ENCODE measurements at regions not wholly inside any gene's neighbourhood (a gene's known extent, or its start where the extent isn't known, plus 50 kb on each side); places are given as distances from the start of the nearest gene placed in this dataset.
A peak's percentile ranks its signal among the peaks of the same experiment; 100 is the strongest.

- Histone ChIP-seq H3K36me3 (replicated peaks; ENCODE audit: insufficient read depth, low read depth) (no peaks in the 10 kb centered on the region), H3K4me1 (ENCODE audit: insufficient read depth) (peaks cover 12% of the 10 kb centered on the region), H3K4me2 (no peak overlapping the region), H3K27me3 (no peaks in the 10 kb centered on the region), H3K9me2 (replicated peaks; ENCODE audit: insufficient read depth) (no peaks in the 10 kb centered on the region), H2AFZ (no peak overlapping the region), H3K79me2 (no peaks in the 10 kb centered on the region), H3K27ac (no peak overlapping the region), H3K4me3 (no peak overlapping the region), H4K20me1 (ENCODE audit: insufficient read depth, poor library complexity, severe bottlenecking) (no peaks in the 10 kb centered on the region), H3K9me3 (ENCODE audit: low read depth) (no peaks in the 10 kb centered on the region)
- no peak for DNase-seq (ENCODE audit: low spot score)
- 91% methylated on average over 6 of the region's 6 CpGs for WGBS (ENCODE audit: low lambda C conversion rate, missing lambda C conversion rate)
- TF ChIP-seq EZH2 (IDR thresholded peaks at IDR 0.05; ENCODE audit: borderline replicate concordance), result no peak
- TF ChIP-seq CTCF (IDR thresholded peaks at IDR 0.05; ENCODE audit: poor library complexity), result no peak
- TF ChIP-seq EZH2phosphoT487 (IDR thresholded peaks at IDR 0.05; ENCODE audit: low read depth, severe bottlenecking, unreplicated experiment), result no peak
These were observed 205.2 kb downstream of the MYLK4 start for GRCh38 chr6:2545383-2546038.

GRCh38 chr6:2543321-2543720 lies 207.4 kb downstream of the MYLK4 start:
- Histone ChIP-seq H3K4me2 (no peak overlapping the region), H3K36me3 (replicated peaks; ENCODE audit: insufficient read depth, low read depth) (no peaks in the 10 kb centered on the region), H3K4me1 (ENCODE audit: insufficient read depth) (peaks cover 12% of the 10 kb centered on the region), H3K4me3 (no peak overlapping the region), H2AFZ (no peak overlapping the region), H3K79me2 (no peaks in the 10 kb centered on the region), H4K20me1 (ENCODE audit: insufficient read depth, poor library complexity, severe bottlenecking) (no peaks in the 10 kb centered on the region), H3K9me2 (replicated peaks; ENCODE audit: insufficient read depth) (no peaks in the 10 kb centered on the region), H3K27me3 (no peaks in the 10 kb centered on the region), H3K27ac (peak overlapping the region; percentile 70), H3K9me3 (ENCODE audit: low read depth) (no peaks in the 10 kb centered on the region)
- no peak for DNase-seq (ENCODE audit: low spot score)
- TF ChIP-seq CTCF (IDR thresholded peaks at IDR 0.05; ENCODE audit: poor library complexity) (no peak), EZH2phosphoT487 (IDR thresholded peaks at IDR 0.05; ENCODE audit: low read depth, severe bottlenecking, unreplicated experiment) (no peak), EZH2 (IDR thresholded peaks at IDR 0.05; ENCODE audit: borderline replicate concordance) (no peak)
- 95% methylated on average over 2 of the region's 2 CpGs for WGBS (ENCODE audit: low lambda C conversion rate, missing lambda C conversion rate)

- Histone ChIP-seq H3K9me2 (replicated peaks; ENCODE audit: insufficient read depth) (no peaks in the 10 kb centered on the region), H3K36me3 (replicated peaks; ENCODE audit: insufficient read depth, low read depth) (no peaks in the 10 kb centered on the region), H2AFZ (peak overlapping the region; percentile 7), H4K20me1 (ENCODE audit: insufficient read depth, poor library complexity, severe bottlenecking) (no peaks in the 10 kb centered on the region), H3K4me3 (no peak overlapping the region), H3K4me1 (ENCODE audit: insufficient read depth) (peaks cover 12% of the 10 kb centered on the region), H3K9me3 (ENCODE audit: low read depth) (no peaks in the 10 kb centered on the region), H3K27me3 (no peaks in the 10 kb centered on the region), H3K4me2 (peak overlapping the region; percentile 39), H3K79me2 (no peaks in the 10 kb centered on the region), H3K27ac (peak overlapping the region; percentile 89)
- DNase-seq (ENCODE audit: low spot score), result peak; percentile 77
- no peak for TF ChIP-seq EZH2 (IDR thresholded peaks at IDR 0.05; ENCODE audit: borderline replicate concordance)
- TF ChIP-seq EZH2phosphoT487 (IDR thresholded peaks at IDR 0.05; ENCODE audit: low read depth, severe bottlenecking, unreplicated experiment), result no peak
- TF ChIP-seq CTCF (IDR thresholded peaks at IDR 0.05; ENCODE audit: poor library complexity), result no peak
- WGBS (ENCODE audit: low lambda C conversion rate, missing lambda C conversion rate), result 42% methylated on average over 4 of the region's 4 CpGs
These were observed 207.9 kb downstream of the MYLK4 start for GRCh38 chr6:2542858-2543218.

Data from hepatocyte (in vitro differentiated cells).